H7 (cell line): ENCODE measurements at regions not wholly inside any gene's neighbourhood (a gene's known extent, or its start where the extent isn't known, plus 50 kb on each side); places are given as distances from the start of the nearest gene placed in this dataset.
"Not testable (repeated sequence)": the region's sequence is repeated elsewhere in the genome, so short reads cannot be mapped to it uniquely, and the experiment has no call there.

ENCODE experiments used
- DNase-seq: peaks from one replicate; pipeline ENCODE4 v3.0.0; 2012
- H3K27me3 ChIP-seq: 2 replicates; pipeline ENCODE4 v1.6.0; 2011; ENCODE audit warnings: mild to moderate bottlenecking, low read length; ENCODE audit not compliant: control insufficient read depth, insufficient read depth
- H3K36me3 ChIP-seq: replicated peaks from 2 replicates; pipeline ENCODE4 v1.5.1; 2011; ENCODE audit warnings: low read length; ENCODE audit not compliant: control insufficient read depth, insufficient read depth
- H3K4me3 ChIP-seq: 2 replicates; pipeline ENCODE4 v1.5.1; 2011; ENCODE audit warnings: low read depth, mild to moderate bottlenecking, control low read depth, low read length, moderate library complexity; ENCODE audit not compliant: insufficient read depth

GRCh38 chrX:63285375-63285774 is 65.8 kb downstream of the SPIN4 start:
- DNase-seq: no peak
- Histone ChIP-seq H3K4me3 (no peak overlapping the region), H3K27me3 (no peaks in the 10 kb centered on the region), H3K36me3 (no peaks in the 10 kb centered on the region)

GRCh38 chrX:63284659-63285058 is 66.5 kb downstream of the SPIN4 start:
- H3K36me3 ChIP-seq: no peaks in the 10 kb centered on the region
- no peak for DNase-seq
- no peak overlapping the region for H3K4me3 ChIP-seq
- no peaks in the 10 kb centered on the region for H3K27me3 ChIP-seq

DNA sequence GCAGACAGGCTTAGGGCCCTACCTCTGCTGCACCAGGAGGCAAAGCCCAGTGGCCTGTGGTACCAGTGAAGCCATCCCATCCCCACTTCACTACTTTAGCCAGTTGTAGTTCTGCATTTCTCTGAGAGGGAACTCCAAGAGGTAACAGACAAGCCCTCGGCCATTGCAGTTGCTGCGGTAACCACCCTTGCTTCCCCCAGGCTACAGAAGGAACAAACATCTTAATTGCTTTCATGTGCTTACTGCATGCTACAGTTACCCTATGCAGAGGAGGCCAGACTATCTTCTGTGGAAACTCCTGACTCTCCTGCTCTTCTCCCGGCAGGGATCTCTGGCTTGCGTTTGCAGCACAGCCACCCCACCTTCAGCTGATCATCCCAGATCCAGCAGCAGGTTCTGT is 67.8 kb downstream of the SPIN4 start:
- Histone ChIP-seq H3K27me3 (no peaks in the 10 kb centered on the region), H3K36me3 (no peaks in the 10 kb centered on the region), H3K4me3 (no peak overlapping the region)
- DNase-seq: no peak

DNA sequence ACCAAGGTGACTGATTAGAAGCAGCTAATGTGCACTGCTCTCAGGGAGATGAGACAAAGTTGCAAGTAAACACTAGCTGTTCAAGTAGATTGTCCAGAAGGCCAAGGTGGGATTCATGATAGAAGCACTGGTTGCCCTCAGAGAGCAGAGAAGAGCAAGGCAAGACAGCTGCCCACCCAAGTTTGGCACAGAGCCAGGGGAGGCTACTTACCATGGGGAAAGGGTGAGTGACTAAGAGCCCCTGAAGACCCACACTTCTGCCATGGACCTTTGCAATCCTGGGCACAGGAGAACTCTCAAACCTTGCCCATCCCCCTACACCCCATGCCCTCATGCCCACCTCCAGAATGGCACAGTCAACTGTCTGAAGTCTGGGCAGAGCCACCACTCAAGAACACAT is 68.3 kb downstream of the SPIN4 start:
- Histone ChIP-seq H3K27me3 (no peaks in the 10 kb centered on the region), H3K4me3 (no peak overlapping the region), H3K36me3 (no peaks in the 10 kb centered on the region)
- no peak for DNase-seq

DNA sequence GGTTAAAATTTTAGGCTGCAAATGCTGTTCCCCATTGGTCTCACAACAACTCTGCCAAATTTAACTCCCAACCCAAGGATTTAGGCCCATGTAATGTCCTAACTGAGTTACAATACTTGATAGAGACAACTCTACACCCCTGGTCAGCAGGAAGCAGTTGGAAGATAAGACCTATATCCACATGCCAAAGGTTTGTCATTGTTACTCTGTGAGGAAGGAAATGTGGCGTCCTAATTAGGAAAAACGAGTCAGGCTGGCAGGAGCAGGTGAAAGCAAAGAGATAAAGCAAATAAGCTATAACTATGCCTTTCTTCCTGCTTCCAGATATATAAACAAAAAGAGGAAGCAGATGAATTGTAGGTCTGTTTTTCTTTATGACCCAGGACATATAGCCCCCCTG is 69.1 kb downstream of the SPIN4 start:
- Histone ChIP-seq H3K4me3 (no peak overlapping the region), H3K27me3 (no peaks in the 10 kb centered on the region), H3K36me3 (no peaks in the 10 kb centered on the region)
- DNase-seq: no peak

DNA sequence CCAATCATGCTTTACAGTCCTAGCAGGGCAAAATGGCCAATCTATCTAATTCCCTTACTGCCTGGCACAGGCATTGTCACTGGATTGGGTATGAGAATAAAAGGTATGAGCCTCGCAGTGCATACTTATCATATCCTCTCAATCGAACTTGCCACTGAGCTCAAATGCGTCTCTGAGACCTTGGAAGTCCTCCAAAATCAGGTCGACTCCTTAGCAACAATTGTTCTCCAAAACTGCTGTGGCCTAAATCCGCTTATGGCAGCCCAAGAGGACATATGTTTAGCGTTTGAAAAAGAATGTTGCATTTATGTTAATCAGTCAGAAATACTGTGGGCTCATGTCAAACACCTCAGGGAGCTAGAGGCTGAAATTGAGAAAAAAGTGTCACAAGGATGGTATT is 69.7 kb downstream of the SPIN4 start:
- Histone ChIP-seq H3K36me3 (no peaks in the 10 kb centered on the region), H3K27me3 (no peaks in the 10 kb centered on the region), H3K4me3 (no peak overlapping the region)
- no peak for DNase-seq

- H3K27me3 ChIP-seq, DNase-seq, H3K36me3 ChIP-seq, H3K4me3 ChIP-seq: not testable (repeated sequence)
Measured at GRCh38 chrX:63277394-63277793, 73.7 kb downstream of the SPIN4 start.

GRCh38 chrX:63275127-63275526 is 76.0 kb downstream of the SPIN4 start:
- peak; percentile 19 for DNase-seq
- Histone ChIP-seq H3K4me3 (no peak overlapping the region), H3K36me3 (no peaks in the 10 kb centered on the region), H3K27me3 (no peaks in the 10 kb centered on the region)

DNA sequence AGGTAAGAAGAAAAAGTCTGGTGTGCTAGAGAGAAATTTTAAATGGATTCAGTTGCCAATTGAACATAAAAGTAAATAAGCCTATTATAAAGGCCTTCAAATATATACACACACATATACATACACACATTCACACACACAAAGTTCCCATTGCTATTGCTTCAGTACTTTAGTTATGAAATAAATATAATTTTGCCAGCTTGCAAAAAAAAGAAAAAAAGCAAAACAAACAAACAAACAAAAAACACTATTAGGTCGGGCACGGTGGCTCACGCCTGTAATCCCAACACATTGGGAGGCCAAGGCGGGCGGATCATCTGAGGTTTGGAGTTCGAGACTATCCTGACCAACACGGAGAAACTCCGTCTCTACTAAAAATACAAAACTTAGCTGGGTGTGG is 80.3 kb downstream of the SPIN4 start:
- DNase-seq: no peak
- H3K36me3 ChIP-seq: no peaks in the 10 kb centered on the region
- no peaks in the 10 kb centered on the region for H3K27me3 ChIP-seq
- no peak overlapping the region for H3K4me3 ChIP-seq

DNA sequence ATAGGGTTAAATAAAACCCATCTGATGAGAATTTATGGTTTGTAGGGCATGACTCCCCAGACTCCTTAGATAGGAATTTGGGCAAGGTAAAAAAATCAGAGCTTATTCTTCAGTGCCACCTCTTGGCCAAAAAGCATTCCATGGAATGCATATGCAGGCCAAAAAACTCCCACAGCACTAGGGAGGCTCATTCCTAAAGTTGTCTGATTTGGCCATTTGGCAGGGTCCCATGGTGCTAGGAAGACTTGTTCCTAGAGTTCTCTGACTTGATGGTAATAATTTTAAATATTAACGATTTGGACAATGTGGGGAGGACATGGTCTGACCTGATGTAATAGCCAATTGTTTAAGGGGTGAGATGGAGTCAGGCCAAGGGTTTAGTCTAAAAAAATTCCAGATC is 93.0 kb downstream of the SPIN4 start:
- DNase-seq: no peak
- H3K27me3 ChIP-seq: no peaks in the 10 kb centered on the region
- no peaks in the 10 kb centered on the region for H3K36me3 ChIP-seq
- no peak overlapping the region for H3K4me3 ChIP-seq

DNA sequence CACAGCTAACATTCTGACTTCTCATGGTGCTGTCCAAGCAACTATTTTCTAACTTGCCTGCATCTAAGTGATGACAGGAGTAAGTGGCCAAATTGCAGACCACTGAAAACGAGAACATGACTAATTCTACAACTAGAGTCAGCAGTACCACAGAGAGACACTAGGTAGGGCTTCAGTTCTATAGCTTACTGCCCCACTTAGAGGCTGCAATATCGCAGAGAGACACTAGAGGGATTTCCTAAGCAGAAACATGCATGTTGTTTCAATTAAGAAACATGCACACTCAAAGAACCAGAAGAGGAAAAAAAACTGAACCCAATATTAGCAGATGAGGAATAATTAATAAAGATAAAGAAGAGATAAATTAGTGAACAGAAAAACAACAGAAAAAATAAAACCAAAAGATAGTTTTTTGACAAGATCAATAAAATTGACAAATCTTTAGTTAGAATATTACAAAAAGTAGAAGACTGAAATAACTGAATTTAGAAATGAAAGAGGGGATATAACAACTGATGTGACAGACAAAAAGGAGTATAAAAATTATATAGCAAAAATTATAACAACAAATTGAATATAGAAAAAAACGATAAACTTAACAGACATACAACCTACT is 100.8 kb downstream of the SPIN4 start:
- Histone ChIP-seq H3K36me3 (no peaks in the 10 kb centered on the region), H3K27me3 (no peaks in the 10 kb centered on the region), H3K4me3 (no peak overlapping the region)
- peak; percentile 7 for DNase-seq

GRCh38 chrX:63242689-63243088 is 108.4 kb downstream of the SPIN4 start:
- not testable (repeated sequence) for H3K27me3 ChIP-seq, H3K4me3 ChIP-seq

GRCh38 chrX:63235963-63236362 is 115.2 kb downstream of the SPIN4 start:
- not testable (repeated sequence) for H3K4me3 ChIP-seq, H3K36me3 ChIP-seq, DNase-seq, H3K27me3 ChIP-seq

More at GRCh38 chrX:63242689-63243088, 108.4 kb downstream of the SPIN4 start:
- H3K36me3 ChIP-seq, DNase-seq: not testable (repeated sequence)

DNA sequence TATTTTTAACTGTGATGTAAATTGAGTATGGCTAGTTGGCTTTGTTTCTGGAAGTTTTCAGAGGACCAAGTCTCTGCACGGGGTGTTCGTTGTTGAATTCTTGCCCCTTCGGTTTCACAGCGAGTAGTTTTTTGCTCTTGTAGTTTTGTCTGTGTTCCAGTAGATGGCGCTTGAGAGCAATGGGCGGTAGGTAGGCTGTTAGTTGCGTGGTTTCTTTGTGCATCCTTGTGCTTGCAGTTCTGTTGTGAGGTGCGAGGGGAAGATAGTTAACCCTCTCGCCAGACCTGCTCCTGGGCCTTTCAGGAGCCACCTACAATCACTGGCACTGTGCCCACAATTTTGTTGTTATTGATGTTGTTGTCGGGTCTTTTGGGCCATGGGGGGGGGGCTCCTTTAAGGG is 118.1 kb downstream of the SPIN4 start:
- not testable (repeated sequence) for DNase-seq, H3K27me3 ChIP-seq, H3K4me3 ChIP-seq, H3K36me3 ChIP-seq

DNA sequence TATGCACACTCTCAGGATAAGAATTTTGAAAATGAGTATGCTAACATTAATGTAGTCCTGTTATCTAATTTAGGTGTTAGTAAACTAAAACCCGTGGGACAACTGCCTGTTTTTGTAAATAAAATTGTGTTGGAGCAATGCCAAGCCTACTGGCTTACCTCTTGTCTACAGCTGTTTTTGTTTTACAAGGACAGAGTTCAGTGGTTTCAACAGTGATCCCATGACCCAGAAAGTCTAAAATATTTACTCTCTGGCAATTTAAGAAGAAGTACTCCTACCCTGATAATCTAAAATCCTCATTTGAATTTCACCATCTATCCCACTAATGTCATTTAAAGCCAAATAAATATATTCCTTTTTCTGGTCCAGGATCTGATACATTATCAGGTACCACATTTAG is 132.9 kb downstream of the SPIN4 start:
- not testable (repeated sequence) for H3K27me3 ChIP-seq, H3K36me3 ChIP-seq, DNase-seq, H3K4me3 ChIP-seq

DNA sequence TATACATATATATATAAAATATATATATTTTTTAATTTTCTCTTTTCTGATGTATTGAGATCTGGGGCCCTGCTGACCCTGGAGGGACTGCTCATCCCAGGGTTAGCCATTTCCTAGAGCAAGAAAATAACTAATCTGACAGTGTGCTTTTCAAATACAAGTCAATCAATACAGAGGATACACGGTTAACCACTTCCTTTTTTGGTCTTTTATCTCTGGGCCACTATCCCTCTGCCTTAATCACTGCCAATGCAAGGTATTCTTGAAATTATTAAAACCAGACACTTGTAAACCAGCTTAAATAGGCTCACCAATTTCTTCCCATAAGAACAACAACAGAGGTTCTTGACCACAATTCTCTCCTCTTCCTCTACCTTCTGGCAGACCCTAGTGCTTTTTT is 133.6 kb downstream of the SPIN4 start:
- H3K36me3 ChIP-seq, DNase-seq, H3K27me3 ChIP-seq, H3K4me3 ChIP-seq: not testable (repeated sequence)
